ENCODE measurements at regions not wholly inside any gene's neighbourhood (a gene's known extent, or its start where the extent isn't known, plus 50 kb on each side); places are given as distances from the start of the nearest gene placed in this dataset.

GRCh38 chr6:43977404-43978111 is 149.7 kb downstream of the MRPL14 start:
- Mint-ChIP-seq H3K27ac (no peak overlapping the region), H3K4me3 (no peak overlapping the region), H3K9me3 (peaks cover 0 to 4% (median 0%) of the 10 kb centered on the region in 3 donors), H3K36me3 (no peaks in the 10 kb centered on the region), H3K27me3 (peaks cover 17 to 31% of the 10 kb centered on the region in 2 donors), H3K4me1 (no peaks in the 10 kb centered on the region)
- no peaks in the 10 kb centered on the region for H3K36me3 ChIP-seq (ENCODE audit: control insufficient read depth in 2 of 2, extremely low read depth in 1 of 2, insufficient read depth in 1 of 2, low read length in 1 of 2)
- no peaks in the 10 kb centered on the region for H3K9me3 ChIP-seq
- H3K4me1 ChIP-seq (ENCODE audit: control insufficient read depth in 1 of 2, extremely low read depth in 1 of 2, insufficient read depth in 2 of 2, low read length in 2 of 2): peaks cover 0 to 2% of the 10 kb centered on the region in 2 experiments
- 34% methylated on average over 7 of the region's 10 CpGs for WGBS (ENCODE audit: insufficient coverage)
- DNase-seq (peak in 3 of 35 experiments; percentile 8 to 22 (median 22)), ATAC-seq (replicated peaks in 1 of 4) (peak in 1 of 4 experiments; percentile 31)
- CTCF ChIA-PET: no interaction called here
- POLR2A ChIA-PET: no interaction called here
- no peak overlapping the region for H3K27ac ChIP-seq (ENCODE audit: low read length)
- H3K4me3 ChIP-seq (ENCODE audit: control insufficient read depth in 1 of 2, extremely low read depth in 1 of 2, low read length in 1 of 2): no peak overlapping the region
- H3K27me3 ChIP-seq (replicated peaks in 1 of 2; ENCODE audit: control insufficient read depth in 2 of 2, extremely low read depth in 1 of 2, insufficient read depth in 2 of 2, low read length in 1 of 2): peaks cover 0 to 40% of the 10 kb centered on the region in 2 experiments

- H3K27ac ChIP-seq (ENCODE audit: low read length): no peak overlapping the region
- no peaks in the 10 kb centered on the region for H3K9me3 ChIP-seq
- ATAC-seq (replicated peaks in 1 of 4) (no peak), DNase-seq (no peak)
- Mint-ChIP-seq H3K9me3 (peaks cover 0 to 4% (median 0%) of the 10 kb centered on the region in 3 donors), H3K27me3 (peaks cover 17 to 31% of the 10 kb centered on the region in 2 donors), H3K4me3 (no peak overlapping the region), H3K36me3 (no peaks in the 10 kb centered on the region), H3K27ac (no peak overlapping the region), H3K4me1 (no peaks in the 10 kb centered on the region)
- POLR2A ChIA-PET: no interaction called here
- peaks cover 0 to 2% of the 10 kb centered on the region in 2 experiments for H3K4me1 ChIP-seq (ENCODE audit: control insufficient read depth in 1 of 2, extremely low read depth in 1 of 2, insufficient read depth in 2 of 2, low read length in 2 of 2)
- peaks cover 0 to 37% of the 10 kb centered on the region in 2 experiments for H3K27me3 ChIP-seq (replicated peaks in 1 of 2; ENCODE audit: control insufficient read depth in 2 of 2, extremely low read depth in 1 of 2, insufficient read depth in 2 of 2, low read length in 1 of 2)
- H3K4me3 ChIP-seq (ENCODE audit: control insufficient read depth in 1 of 2, extremely low read depth in 1 of 2, low read length in 1 of 2): no peak overlapping the region
- H3K36me3 ChIP-seq (ENCODE audit: control insufficient read depth in 2 of 2, extremely low read depth in 1 of 2, insufficient read depth in 1 of 2, low read length in 1 of 2): no peaks in the 10 kb centered on the region
- WGBS (ENCODE audit: insufficient coverage): no CpG with 5 or more reads among the region's 5 CpGs
- CTCF ChIA-PET: interaction anchor here in 1 of 2 donors (0.6 kb wide), 1 partner anchor 108 kb away, joined by 5 read pairs; no protein-coding TSS in a partner anchor
Measured at GRCh38 chr6:43976706-43977403, 150.4 kb downstream of the MRPL14 start.

GRCh38 chr6:43974643-43975230 is 152.5 kb downstream of the MRPL14 start:
- no peak for DNase-seq
- Histone ChIP-seq H3K4me1 (ENCODE audit: control insufficient read depth in 1 of 2, extremely low read depth in 1 of 2, insufficient read depth in 2 of 2, low read length in 2 of 2) (peaks cover 0 to 2% of the 10 kb centered on the region in 2 experiments), H3K27me3 (replicated peaks in 1 of 2; ENCODE audit: control insufficient read depth in 2 of 2, extremely low read depth in 1 of 2, insufficient read depth in 2 of 2, low read length in 1 of 2) (peaks cover 0 to 23% of the 10 kb centered on the region in 2 experiments), H3K4me3 (ENCODE audit: control insufficient read depth in 1 of 2, extremely low read depth in 1 of 2, low read length in 1 of 2) (no peak overlapping the region), H3K27ac (ENCODE audit: low read length) (no peak overlapping the region), H3K9me3 (no peaks in the 10 kb centered on the region), H3K36me3 (ENCODE audit: control insufficient read depth in 2 of 2, extremely low read depth in 1 of 2, insufficient read depth in 1 of 2, low read length in 1 of 2) (no peaks in the 10 kb centered on the region)
- no peak overlapping the region for H3K27ac Mint-ChIP-seq
- ATAC-seq (replicated peaks in 1 of 4): no peak
- ChIA-PET POLR2A (no interaction called here), CTCF (no interaction called here)
- no peaks in the 10 kb centered on the region for H3K36me3 Mint-ChIP-seq
- H3K9me3 Mint-ChIP-seq: peaks cover 0 to 4% (median 0%) of the 10 kb centered on the region in 3 donors
- H3K4me1 Mint-ChIP-seq: no peaks in the 10 kb centered on the region
- H3K27me3 Mint-ChIP-seq: peaks cover 15 to 31% of the 10 kb centered on the region in 2 donors
- no CpG with 5 or more reads among the region's 3 CpGs for WGBS (ENCODE audit: insufficient coverage)
- no peak overlapping the region for H3K4me3 Mint-ChIP-seq

GRCh38 chr6:43973357-43973756 is 153.9 kb downstream of the MRPL14 start:
- Histone ChIP-seq H3K4me3 (ENCODE audit: control insufficient read depth in 1 of 2, extremely low read depth in 1 of 2, low read length in 1 of 2) (no peak overlapping the region), H3K36me3 (ENCODE audit: control insufficient read depth in 2 of 2, extremely low read depth in 1 of 2, insufficient read depth in 1 of 2, low read length in 1 of 2) (no peaks in the 10 kb centered on the region), H3K27ac (ENCODE audit: low read length) (no peak overlapping the region), H3K9me3 (no peaks in the 10 kb centered on the region), H3K4me1 (ENCODE audit: control insufficient read depth in 1 of 2, extremely low read depth in 1 of 2, insufficient read depth in 2 of 2, low read length in 2 of 2) (peaks cover 0 to 2% of the 10 kb centered on the region in 2 experiments), H3K27me3 (replicated peaks in 1 of 2; ENCODE audit: control insufficient read depth in 2 of 2, extremely low read depth in 1 of 2, insufficient read depth in 2 of 2, low read length in 1 of 2) (peaks cover 0 to 23% of the 10 kb centered on the region in 2 experiments)
- Mint-ChIP-seq H3K27ac (no peak overlapping the region), H3K27me3 (peaks cover 11 to 21% of the 10 kb centered on the region in 2 donors), H3K4me1 (no peaks in the 10 kb centered on the region), H3K36me3 (no peaks in the 10 kb centered on the region), H3K9me3 (peaks cover 0 to 4% (median 0%) of the 10 kb centered on the region in 3 donors), H3K4me3 (no peak overlapping the region)
- WGBS (ENCODE audit: insufficient coverage): no CpG with 5 or more reads among the region's 4 CpGs
- CTCF ChIA-PET: no interaction called here
- ATAC-seq (replicated peaks in 1 of 4): no peak
- no peak for DNase-seq
- POLR2A ChIA-PET: no interaction called here

GRCh38 chr6:43972913-43973300 is 154.3 kb downstream of the MRPL14 start:
- H3K27ac ChIP-seq (ENCODE audit: low read length): no peak overlapping the region
- POLR2A ChIA-PET: no interaction called here
- H3K4me3 ChIP-seq (ENCODE audit: control insufficient read depth in 1 of 2, extremely low read depth in 1 of 2, low read length in 1 of 2): no peak overlapping the region
- Mint-ChIP-seq H3K27ac (no peak overlapping the region), H3K9me3 (peaks cover 0 to 4% (median 0%) of the 10 kb centered on the region in 3 donors), H3K36me3 (no peaks in the 10 kb centered on the region), H3K27me3 (peaks cover 8 to 16% of the 10 kb centered on the region in 2 donors), H3K4me3 (no peak overlapping the region), H3K4me1 (no peaks in the 10 kb centered on the region)
- no peaks in the 10 kb centered on the region for H3K36me3 ChIP-seq (ENCODE audit: control insufficient read depth in 2 of 2, extremely low read depth in 1 of 2, insufficient read depth in 1 of 2, low read length in 1 of 2)
- CTCF ChIA-PET: no interaction called here
- no peak for ATAC-seq (replicated peaks in 1 of 4)
- peaks cover 0 to 2% of the 10 kb centered on the region in 2 experiments for H3K4me1 ChIP-seq (ENCODE audit: control insufficient read depth in 1 of 2, extremely low read depth in 1 of 2, insufficient read depth in 2 of 2, low read length in 2 of 2)
- 74% methylated on average over 3 of the region's 3 CpGs for WGBS (ENCODE audit: insufficient coverage)
- peak in 1 of 35 experiments; percentile 14 for DNase-seq
- H3K27me3 ChIP-seq (replicated peaks in 1 of 2; ENCODE audit: control insufficient read depth in 2 of 2, extremely low read depth in 1 of 2, insufficient read depth in 2 of 2, low read length in 1 of 2): peaks cover 0 to 19% of the 10 kb centered on the region in 2 experiments
- H3K9me3 ChIP-seq: no peaks in the 10 kb centered on the region

- 86% methylated on average over 2 of the region's 6 CpGs for WGBS (ENCODE audit: insufficient coverage)
- Mint-ChIP-seq H3K4me1 (no peaks in the 10 kb centered on the region), H3K36me3 (no peaks in the 10 kb centered on the region), H3K27ac (no peak overlapping the region), H3K27me3 (peaks cover 3 to 15% of the 10 kb centered on the region in 2 donors), H3K9me3 (peaks cover 0 to 4% (median 0%) of the 10 kb centered on the region in 3 donors), H3K4me3 (no peak overlapping the region)
- Histone ChIP-seq H3K4me1 (ENCODE audit: control insufficient read depth in 1 of 2, extremely low read depth in 1 of 2, insufficient read depth in 2 of 2, low read length in 2 of 2) (no peaks in the 10 kb centered on the region), H3K27me3 (replicated peaks in 1 of 2; ENCODE audit: control insufficient read depth in 2 of 2, extremely low read depth in 1 of 2, insufficient read depth in 2 of 2, low read length in 1 of 2) (peaks cover 0 to 17% of the 10 kb centered on the region in 2 experiments), H3K9me3 (no peaks in the 10 kb centered on the region), H3K36me3 (ENCODE audit: control insufficient read depth in 2 of 2, extremely low read depth in 1 of 2, insufficient read depth in 1 of 2, low read length in 1 of 2) (no peaks in the 10 kb centered on the region), H3K27ac (ENCODE audit: low read length) (no peak overlapping the region), H3K4me3 (ENCODE audit: control insufficient read depth in 1 of 2, extremely low read depth in 1 of 2, low read length in 1 of 2) (no peak overlapping the region)
- DNase-seq: no peak
- ChIA-PET POLR2A (no interaction called here), CTCF (no interaction called here)
- ATAC-seq (replicated peaks in 1 of 4): no peak
Measured at GRCh38 chr6:43972179-43972912, 154.9 kb downstream of the MRPL14 start.
